ENCODE measurements at regions not wholly inside any gene's neighbourhood (a gene's known extent, or its start where the extent isn't known, plus 50 kb on each side); places are given as distances from the start of the nearest gene placed in this dataset.

GRCh38 chr2:111661286-111661940 lies 222.6 kb downstream of the ANAPC1 start:
- DNase-seq, result no peak
- no peaks in the 10 kb centered on the region for H3K9me3 ChIP-seq
- no peak overlapping the region for H3K27ac ChIP-seq
- H3K4me3 ChIP-seq, result no peak overlapping the region
- no peaks in the 10 kb centered on the region for H3K36me3 ChIP-seq
- H3K4me1 ChIP-seq, result peaks cover 11 to 31% (median 17%) of the 10 kb centered on the region in 4 donors
- intact Hi-C loops (cut with DNase I; ENCODE audit: low total_unique reads), result no loop called here
- H3K27me3 ChIP-seq, result no peaks in the 10 kb centered on the region
- WGBS, 5 donors, result 95 to 100% (median 97%) methylated on average over 7 of the region's 7 CpGs
- TF ChIP-seq POLR2A (IDR thresholded peaks at IDR 0.05) (no peak), CTCF (IDR thresholded peaks at IDR 0.05) (no peak), POLR2AphosphoS5 (IDR thresholded peaks at IDR 0.05) (no peak), EP300 (IDR thresholded peaks at IDR 0.05) (no peak)

- H3K36me3 ChIP-seq, result no peaks in the 10 kb centered on the region
- DNase-seq, result peak in 1 of 2 donors; percentile 50
- TF ChIP-seq POLR2AphosphoS5 (IDR thresholded peaks at IDR 0.05) (no peak), CTCF (IDR thresholded peaks at IDR 0.05) (no peak), EP300 (IDR thresholded peaks at IDR 0.05) (no peak), POLR2A (IDR thresholded peaks at IDR 0.05) (no peak)
- no peaks in the 10 kb centered on the region for H3K27me3 ChIP-seq
- H3K4me1 ChIP-seq, result peaks cover 11 to 31% (median 17%) of the 10 kb centered on the region in 4 donors
- WGBS, 5 donors, result 65 to 85% (median 78%) methylated on average over 6 of the region's 6 CpGs
- intact Hi-C loops (cut with DNase I; ENCODE audit: low total_unique reads), result no loop called here
- H3K27ac ChIP-seq, result no peak overlapping the region
- no peaks in the 10 kb centered on the region for H3K9me3 ChIP-seq
- no peak overlapping the region for H3K4me3 ChIP-seq
Observed at GRCh38 chr2:111662039-111662770, 221.8 kb downstream of the ANAPC1 start.

- peaks cover 11 to 36% (median 21%) of the 10 kb centered on the region in 4 donors for H3K4me1 ChIP-seq
- intact Hi-C loops (cut with DNase I; ENCODE audit: low total_unique reads), result no loop called here
- no peak overlapping the region for H3K4me3 ChIP-seq
- 53 to 72% (median 66%) methylated on average over 7 of the region's 7 CpGs for WGBS, 5 donors
- DNase-seq, result no peak
- no peaks in the 10 kb centered on the region for H3K9me3 ChIP-seq
- TF ChIP-seq CTCF (IDR thresholded peaks at IDR 0.05) (no peak), POLR2AphosphoS5 (IDR thresholded peaks at IDR 0.05) (no peak), POLR2A (IDR thresholded peaks at IDR 0.05) (no peak), EP300 (IDR thresholded peaks at IDR 0.05) (no peak)
- H3K36me3 ChIP-seq, result no peaks in the 10 kb centered on the region
- no peaks in the 10 kb centered on the region for H3K27me3 ChIP-seq
- no peak overlapping the region for H3K27ac ChIP-seq
Observed at GRCh38 chr2:111662771-111663470, 221.1 kb downstream of the ANAPC1 start.

GRCh38 chr2:111663471-111664274 lies 220.3 kb downstream of the ANAPC1 start:
- Histone ChIP-seq H3K36me3 (no peaks in the 10 kb centered on the region), H3K4me1 (peaks cover 11 to 39% (median 23%) of the 10 kb centered on the region in 4 donors), H3K27me3 (no peaks in the 10 kb centered on the region), H3K4me3 (no peak overlapping the region), H3K27ac (no peak overlapping the region), H3K9me3 (no peaks in the 10 kb centered on the region)
- WGBS, 5 donors, result 59 to 63% (median 59%) methylated on average over 13 of the region's 13 CpGs
- intact Hi-C loops (cut with DNase I; ENCODE audit: low total_unique reads), result no loop called here
- DNase-seq, result peak in 1 of 2 donors; percentile 74
- TF ChIP-seq POLR2AphosphoS5 (IDR thresholded peaks at IDR 0.05), result no peak
- no peak for TF ChIP-seq CTCF (IDR thresholded peaks at IDR 0.05)
- TF ChIP-seq POLR2A (IDR thresholded peaks at IDR 0.05), result no peak
- no peak for TF ChIP-seq EP300 (IDR thresholded peaks at IDR 0.05)

Data from stomach (tissue), 8 donors.